CMK (cell line): ENCODE measurements at regions not wholly inside any gene's neighbourhood (a gene's known extent, or its start where the extent isn't known, plus 50 kb on each side); places are given as distances from the start of the nearest gene placed in this dataset.

Experiments used
- DNase-seq: peaks from one replicate; pipeline ENCODE4 v3.0.0-alpha.2; 2010; ENCODE audit warnings: low read depth

- no peak for DNase-seq
These were observed 632.0 kb downstream of the BRD1 start for GRCh38 chr22:49195636-49196035.

GRCh38 chr22:49193901-49194465 lies 633.7 kb downstream of the BRD1 start:
- DNase-seq: no peak

- DNase-seq: no peak
These were observed 634.3 kb downstream of the BRD1 start for GRCh38 chr22:49193348-49193747.

GRCh38 chr22:49192857-49193250 lies 634.8 kb downstream of the BRD1 start:
- DNase-seq: no peak

- DNase-seq: no peak
These were observed 635.4 kb downstream of the BRD1 start for GRCh38 chr22:49192180-49192856.

GRCh38 chr22:49191506-49191980 lies 636.1 kb downstream of the BRD1 start:
- no peak for DNase-seq

- no peak for DNase-seq
These were observed 636.7 kb downstream of the BRD1 start for GRCh38 chr22:49190816-49191505.

- DNase-seq: no peak
These were observed 637.8 kb downstream of the BRD1 start for GRCh38 chr22:49189871-49190270.

GRCh38 chr22:49188591-49188990 lies 639.1 kb downstream of the BRD1 start:
- no peak for DNase-seq

- no peak for DNase-seq
These were observed 639.6 kb downstream of the BRD1 start for GRCh38 chr22:49188091-49188490.

GRCh38 chr22:49186762-49187161 lies 640.9 kb downstream of the BRD1 start:
- no peak for DNase-seq

GRCh38 chr22:49186293-49186692 lies 641.4 kb downstream of the BRD1 start:
- DNase-seq: no peak

GRCh38 chr22:49185312-49185969 lies 642.2 kb downstream of the BRD1 start:
- no peak for DNase-seq

- no peak for DNase-seq
These were observed 642.9 kb downstream of the BRD1 start for GRCh38 chr22:49184736-49185135.

- DNase-seq: no peak
These were observed 643.9 kb downstream of the BRD1 start for GRCh38 chr22:49183826-49184216.

GRCh38 chr22:49183208-49183825 lies 644.4 kb downstream of the BRD1 start:
- no peak for DNase-seq

GRCh38 chr22:49182416-49182815 lies 645.3 kb downstream of the BRD1 start:
- DNase-seq: no peak

GRCh38 chr22:49181942-49182341 lies 645.7 kb downstream of the BRD1 start:
- no peak for DNase-seq

- DNase-seq: no peak
These were observed 646.2 kb downstream of the BRD1 start for GRCh38 chr22:49181431-49181830.

- no peak for DNase-seq
These were observed 647.0 kb downstream of the BRD1 start for GRCh38 chr22:49180683-49181024.

GRCh38 chr22:49179886-49180682 lies 647.6 kb downstream of the BRD1 start:
- DNase-seq: no peak

GRCh38 chr22:49179175-49179574 lies 648.5 kb downstream of the BRD1 start:
- no peak for DNase-seq
